ENCODE measurements at regions not wholly inside any gene's neighbourhood (a gene's known extent, or its start where the extent isn't known, plus 50 kb on each side); places are given as distances from the start of the nearest gene placed in this dataset.

DNA sequence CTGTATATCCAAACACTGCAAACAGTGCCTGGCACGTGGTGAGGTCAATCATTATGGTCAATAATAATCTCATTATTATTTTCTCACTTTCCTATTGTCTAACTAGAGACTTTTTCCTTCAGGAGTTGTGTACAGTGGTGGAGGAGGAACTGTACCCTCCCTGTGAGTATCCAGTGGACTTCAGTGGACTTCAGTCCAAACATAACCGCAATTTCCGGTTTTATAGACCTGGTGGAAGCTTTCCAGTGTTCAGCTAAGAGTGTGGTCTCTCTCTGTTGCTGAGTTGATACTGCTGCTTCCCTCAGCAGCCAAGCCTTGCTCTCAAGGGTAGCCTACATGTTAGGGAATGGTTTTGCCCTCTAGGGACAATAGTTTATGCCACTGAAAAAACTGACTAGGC lies 447.1 kb downstream of the TMEM182 start:
- TF ChIP-seq MAX (IDR thresholded peaks at IDR 0.05) (no peak), RAD21 (IDR thresholded peaks at IDR 0.05) (no peak), CTCF (IDR thresholded peaks at IDR 0.05; ENCODE audit: low read depth, low read length, missing input control) (no peak), FOXA2 (IDR thresholded peaks at IDR 0.05) (no peak), SP1 (IDR thresholded peaks at IDR 0.05) (no peak), FOXA1 (IDR thresholded peaks at IDR 0.05) (no peak), JUND (IDR thresholded peaks at IDR 0.05) (no peak), REST (IDR thresholded peaks at IDR 0.05) (no peak), ATF3 (IDR thresholded peaks at IDR 0.05) (no peak)
- TF ChIP-seq, protein P1, sequence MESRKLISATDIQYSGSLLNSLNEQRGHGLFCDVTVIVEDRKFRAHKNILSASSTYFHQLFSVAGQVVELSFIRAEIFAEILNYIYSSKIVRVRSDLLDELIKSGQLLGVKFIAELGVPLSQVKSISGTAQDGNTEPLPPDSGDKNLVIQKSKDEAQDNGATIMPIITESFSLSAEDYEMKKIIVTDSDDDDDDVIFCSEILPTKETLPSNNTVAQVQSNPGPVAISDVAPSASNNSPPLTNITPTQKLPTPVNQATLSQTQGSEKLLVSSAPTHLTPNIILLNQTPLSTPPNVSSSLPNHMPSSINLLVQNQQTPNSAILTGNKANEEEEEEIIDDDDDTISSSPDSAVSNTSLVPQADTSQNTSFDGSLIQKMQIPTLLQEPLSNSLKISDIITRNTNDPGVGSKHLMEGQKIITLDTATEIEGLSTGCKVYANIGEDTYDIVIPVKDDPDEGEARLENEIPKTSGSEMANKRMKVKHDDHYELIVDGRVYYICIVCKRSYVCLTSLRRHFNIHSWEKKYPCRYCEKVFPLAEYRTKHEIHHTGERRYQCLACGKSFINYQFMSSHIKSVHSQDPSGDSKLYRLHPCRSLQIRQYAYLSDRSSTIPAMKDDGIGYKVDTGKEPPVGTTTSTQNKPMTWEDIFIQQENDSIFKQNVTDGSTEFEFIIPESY (IDR thresholded peaks at IDR 0.05), result no peak
